B cell (primary cell): ENCODE measurements at regions not wholly inside any gene's neighbourhood (a gene's known extent, or its start where the extent isn't known, plus 50 kb on each side); places are given as distances from the start of the nearest gene placed in this dataset.

Source experiments
- ATAC-seq: fragments of 200-7000 bp; cut with Tn5 transposase; one replicate; pipeline ENCODE4 v1.10.0; 2021; ENCODE audit warnings: low read depth, mild to moderate bottlenecking, moderate number of reproducible peaks, moderate library complexity
- CTCF ChIA-PET: fragments of 350-600 bp; sonication (Branson Sonifier 250); formaldehyde crosslinking; loops from one replicate; lab custom pipeline; 2021; ENCODE audit warnings: antibody characterized with exemption, inconsistent platforms; lab: Charles Lee
- POLR2A ChIA-PET: fragments of 350-600 bp; sonication (Branson Sonifier 250); formaldehyde crosslinking; loops from one replicate; lab custom pipeline; 2021; ENCODE audit warnings: antibody characterized with exemption; lab: Charles Lee
- DNase-seq: peaks from one replicate; pipeline ENCODE4 v3.0.0; 2013
- H2AFZ ChIP-seq: 2 replicates; pipeline ENCODE4 v1.6.1; 2012; ENCODE audit warnings: mild to moderate bottlenecking, low read depth, low read length; ENCODE audit not compliant: insufficient read depth, poor library complexity, severe bottlenecking
- H3K27ac ChIP-seq, 2 donors: 1 replicate in 1 of 2; 2 replicates in 1 of 2; pipeline ENCODE4 v1.5.1; 2012 to 2013; ENCODE audit warnings: low read length in 2 of 2, mild to moderate bottlenecking in 2 of 2, moderate library complexity in 1 of 2
- H3K27me3 ChIP-seq, 4 experiments: fragments of 200-600 bp in 1 of 4; sonication (generic) in 1 of 4; replicated peaks in 1 of 4; 1 replicate in 2 of 4; 2 replicates in 2 of 4; pipeline versions ENCODE4 v1.6.1 to v1.7.0; 2013 to 2016; ENCODE audit warnings: low read length in 3 of 4, mild to moderate bottlenecking in 2 of 4, mixed read lengths in 1 of 4, moderate library complexity in 1 of 4; ENCODE audit not compliant: insufficient read depth in 4 of 4, control insufficient read depth in 3 of 4; ENCODE audit errors: control extremely low read depth in 1 of 4
- H3K36me3 ChIP-seq, 2 experiments: replicated peaks in 1 of 2; 1 replicate in 1 of 2; 2 replicates in 1 of 2; pipeline versions ENCODE4 v1.6.1 to v1.7.1; 2013; ENCODE audit warnings: low read length in 1 of 2; ENCODE audit not compliant: insufficient read depth in 2 of 2, control insufficient read depth in 1 of 2; ENCODE audit errors: control extremely low read depth in 1 of 2, extremely low read depth in 1 of 2
- H3K4me1 ChIP-seq, 2 donors: fragments of 200-600 bp in 1 of 2; sonication (generic) in 1 of 2; 1 replicate in 1 of 2; 2 replicates in 1 of 2; pipeline versions ENCODE4 v1.5.1 to v1.6.1; 2013 to 2017; ENCODE audit warnings: low read length in 2 of 2; ENCODE audit not compliant: control insufficient read depth in 2 of 2, insufficient read depth in 2 of 2
- H3K4me2 ChIP-seq: replicated peaks from 2 replicates; pipeline ENCODE3; 2012; ENCODE audit warnings: mild to moderate bottlenecking, low read depth, low read length; ENCODE audit not compliant: poor library complexity, severe bottlenecking
- H3K4me3 ChIP-seq, 5 experiments: fragments of 200-600 bp in 1 of 5; sonication (generic) in 1 of 5; 1 replicate in 3 of 5; 2 replicates in 2 of 5; pipeline versions ENCODE4 v1.5.1 to v1.7.0; 2011 to 2016; ENCODE audit warnings: low read length in 4 of 5, mild to moderate bottlenecking in 4 of 5, low read depth in 2 of 5, control low read depth in 1 of 5, moderate library complexity in 1 of 5; ENCODE audit not compliant: insufficient read depth in 1 of 5; ENCODE audit errors: control extremely low read depth in 1 of 5, extremely low read depth in 1 of 5
- H3K79me2 ChIP-seq: fragments of 200-600 bp; sonication (generic); one replicate; pipeline ENCODE4 v1.6.0; 2016; ENCODE audit warnings: low read length; ENCODE audit not compliant: control insufficient read depth, insufficient read depth
- H3K9ac ChIP-seq: fragments of 200-600 bp; sonication (generic); 2 replicates; pipeline ENCODE4 v1.6.1; 2017; ENCODE audit warnings: mild to moderate bottlenecking, low read length, moderate library complexity
- H3K9me3 ChIP-seq, 3 donors: one replicate each; pipeline versions ENCODE4 v1.6.1 to v1.7.1; 2013; ENCODE audit warnings: low read length in 2 of 3; ENCODE audit not compliant: control insufficient read depth in 2 of 3, insufficient read depth in 1 of 3; ENCODE audit errors: control extremely low read depth in 1 of 3
- H4K20me1 ChIP-seq: 2 replicates; pipeline ENCODE4 v1.6.0; 2012; ENCODE audit warnings: mild to moderate bottlenecking, low read length; ENCODE audit not compliant: insufficient read depth, control insufficient read depth, poor library complexity, severe bottlenecking
- H3K27ac Mint-ChIP-seq: one replicate; pipeline ENCODE4 v1.8.0; 2021; ENCODE audit warnings: mixed read lengths
- H3K27me3 Mint-ChIP-seq: one replicate; pipeline ENCODE4 v1.8.0; 2021; ENCODE audit warnings: mixed read lengths
- H3K4me1 Mint-ChIP-seq: one replicate; pipeline ENCODE4 v1.8.0; 2021; ENCODE audit warnings: mixed read lengths
- H3K4me3 Mint-ChIP-seq: one replicate; pipeline ENCODE4 v1.8.0; 2021; ENCODE audit warnings: mixed read lengths
- H3K9me3 Mint-ChIP-seq: one replicate; pipeline ENCODE4 v1.8.0; 2022; ENCODE audit warnings: mixed read lengths; ENCODE audit not compliant: insufficient read depth
- CTCF ChIP-seq: fragments of 200-600 bp; IDR thresholded peaks from one replicate; pipeline ENCODE4 v1.8.0; 2022; ENCODE audit warnings: antibody characterized with exemption, mild to moderate bottlenecking
- EZH2 ChIP-seq: IDR thresholded peaks from 2 replicates; pipeline ENCODE4 v1.6.1; 2012; ENCODE audit warnings: borderline replicate concordance, low read depth, mild to moderate bottlenecking, moderate library complexity, low read length; ENCODE audit not compliant: insufficient read depth, poor library complexity, severe bottlenecking
- WGBS: methylation state at CpG from one replicate; pipeline ENCODE4 v1.1.5; 2013; ENCODE audit warnings: missing lambda C conversion rate; ENCODE audit not compliant: insufficient coverage; 5-methylcytosine and 5-hydroxymethylcytosine counted together
- intact Hi-C: fragments of 100-400 bp; cut with micrococcal nuclease; formaldehyde crosslinking; loops from one replicate; pipeline ENCODE4 v1.10.0; 2022

DNA sequence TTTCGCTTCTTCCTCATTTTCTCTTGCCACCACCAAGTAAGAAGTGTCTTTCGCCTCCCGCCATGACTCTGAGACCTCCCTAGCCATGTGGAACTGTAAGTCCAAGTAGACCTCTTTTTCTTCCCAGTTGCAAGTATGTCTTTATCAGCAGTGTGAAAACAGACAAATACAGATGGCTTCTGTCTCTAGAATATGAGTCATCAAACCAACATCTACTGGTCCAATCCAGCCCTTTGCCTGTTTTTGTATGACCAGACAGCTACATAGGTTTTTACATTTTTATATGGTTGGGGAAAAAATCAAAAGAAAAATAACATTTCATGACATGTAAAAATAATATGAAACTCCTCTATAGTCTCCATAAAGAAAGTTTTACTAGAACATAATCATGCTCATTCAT lies 118.7 kb upstream of the PTPRG start:
- ChIA-PET POLR2A (no interaction called here), CTCF (no interaction called here)
- DNase-seq (no peak), ATAC-seq (no peak)
- no peaks in the 10 kb centered on the region for H3K27me3 Mint-ChIP-seq
- Histone ChIP-seq H4K20me1 (no peaks in the 10 kb centered on the region), H3K4me3 (no peak overlapping the region), H3K4me1 (no peaks in the 10 kb centered on the region), H2AFZ (no peak overlapping the region), H3K4me2 (no peak overlapping the region), H3K27ac (no peak overlapping the region), H3K27me3 (no peaks in the 10 kb centered on the region), H3K79me2 (no peaks in the 10 kb centered on the region), H3K9ac (no peak overlapping the region), H3K36me3 (no peaks in the 10 kb centered on the region), H3K9me3 (no peaks in the 10 kb centered on the region)
- no peaks in the 10 kb centered on the region for H3K9me3 Mint-ChIP-seq
- H3K27ac Mint-ChIP-seq, result no peak overlapping the region
- no peaks in the 10 kb centered on the region for H3K4me1 Mint-ChIP-seq
- no CpG with 5 or more reads among the region's 3 CpGs for WGBS
- intact Hi-C loops, result no loop called here
- H3K4me3 Mint-ChIP-seq, result no peak overlapping the region
- TF ChIP-seq CTCF (no peak), EZH2 (no peak)

- no peaks in the 10 kb centered on the region for H3K79me2 ChIP-seq
- no peaks in the 10 kb centered on the region for H3K4me1 ChIP-seq
- no peak overlapping the region for H3K27ac ChIP-seq
- CTCF ChIA-PET, result no interaction called here
- Mint-ChIP-seq H3K27me3 (no peaks in the 10 kb centered on the region), H3K4me3 (no peak overlapping the region), H3K27ac (no peak overlapping the region), H3K4me1 (no peaks in the 10 kb centered on the region), H3K9me3 (no peaks in the 10 kb centered on the region)
- no peaks in the 10 kb centered on the region for H3K9me3 ChIP-seq
- TF ChIP-seq CTCF (no peak), EZH2 (no peak)
- H3K9ac ChIP-seq, result no peak overlapping the region
- H3K4me3 ChIP-seq, result no peak overlapping the region
- ATAC-seq, result no peak
- no peaks in the 10 kb centered on the region for H3K27me3 ChIP-seq
- no peak for DNase-seq
- intact Hi-C loops, result no loop called here
- H4K20me1 ChIP-seq, result no peaks in the 10 kb centered on the region
- no peaks in the 10 kb centered on the region for H3K36me3 ChIP-seq
- no peak overlapping the region for H3K4me2 ChIP-seq
- H2AFZ ChIP-seq, result no peak overlapping the region
- POLR2A ChIA-PET, result no interaction called here
Measured at GRCh38 chr3:61443886-61444285, 117.5 kb upstream of the PTPRG start.
